ENCODE measurements at regions not wholly inside any gene's neighbourhood (a gene's known extent, or its start where the extent isn't known, plus 50 kb on each side); places are given as distances from the start of the nearest gene placed in this dataset.
"Not testable (repeated sequence)": the region's sequence is repeated elsewhere in the genome, so short reads cannot be mapped to it uniquely, and the experiment has no call there.

DNA sequence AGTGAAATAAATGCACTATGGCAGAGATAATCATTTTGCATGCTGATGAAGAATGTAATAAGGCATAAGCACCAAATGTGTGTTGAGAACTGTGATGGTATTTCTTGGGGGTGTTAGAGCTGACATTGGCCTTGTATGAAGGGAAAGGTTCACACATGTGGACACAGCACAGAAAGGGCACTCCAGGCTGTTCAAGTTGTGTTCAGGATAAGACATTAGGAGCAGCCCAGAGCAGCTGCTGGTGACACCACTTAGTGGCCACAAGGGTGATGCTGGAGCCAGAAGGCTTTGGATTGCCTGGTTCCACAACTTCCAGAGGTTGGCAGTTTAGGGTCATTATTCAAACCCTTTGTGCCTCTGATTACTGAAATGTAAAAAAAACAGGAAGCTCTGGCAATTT, 155.4 kb downstream of the GOLGA6L6 start:
- no peak overlapping the region for H3K4me3 ChIP-seq
- DNase-seq = no peak
- peaks cover 6% of the 10 kb centered on the region for H3K9me3 ChIP-seq

DNA sequence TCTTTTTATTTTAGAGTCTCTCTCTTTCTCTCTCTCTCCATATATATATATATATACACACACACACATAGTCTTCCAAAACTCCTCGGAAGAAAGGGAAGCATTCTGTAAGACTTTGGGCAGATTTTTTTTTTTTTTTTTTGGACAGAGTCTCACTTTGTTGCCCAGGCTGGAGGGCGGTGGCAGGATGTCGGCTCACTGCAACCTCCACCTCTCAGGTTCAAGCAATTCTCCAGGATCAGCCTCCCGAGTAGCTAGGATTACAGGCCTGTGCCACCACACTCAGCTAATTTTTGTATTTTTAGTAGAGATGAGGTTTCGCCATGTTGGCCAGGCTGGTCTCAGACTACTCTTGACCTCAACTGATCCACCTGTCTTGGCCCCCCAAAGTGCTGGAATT, 161.4 kb downstream of the GOLGA6L6 start:
- not testable (repeated sequence) for DNase-seq, H3K27me3 ChIP-seq, H3K4me3 ChIP-seq, H3K9me3 ChIP-seq, H3K36me3 ChIP-seq

More for the DNA sequence above, 155.4 kb downstream of the GOLGA6L6 start:
- Histone ChIP-seq H3K36me3 (no peaks in the 10 kb centered on the region), H3K27me3 (peaks cover 16% of the 10 kb centered on the region)

DNA sequence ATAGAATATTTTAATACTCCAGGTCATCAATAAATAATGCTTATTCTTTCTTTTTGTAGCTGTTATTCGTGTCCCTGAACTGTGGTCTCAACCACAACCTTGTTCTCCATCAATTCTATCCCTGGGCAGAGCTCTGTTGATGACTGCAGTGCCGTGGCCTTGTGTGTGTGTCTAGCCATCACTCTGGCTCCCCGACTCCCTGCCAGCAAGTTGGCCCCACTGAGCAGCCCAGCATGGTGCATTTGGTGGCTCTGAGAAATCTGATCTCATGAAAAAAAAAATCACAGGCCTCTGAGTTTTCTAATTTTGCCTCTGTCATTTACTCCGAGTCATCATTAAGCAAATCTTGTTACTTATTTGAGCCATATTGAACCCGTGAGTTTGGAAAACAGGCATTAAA, 164.7 kb downstream of the GOLGA6L6 start:
- no peaks in the 10 kb centered on the region for H3K9me3 ChIP-seq
- H3K36me3 ChIP-seq = no peaks in the 10 kb centered on the region
- DNase-seq = no peak
- H3K4me3 ChIP-seq = no peak overlapping the region
- no peaks in the 10 kb centered on the region for H3K27me3 ChIP-seq

DNA sequence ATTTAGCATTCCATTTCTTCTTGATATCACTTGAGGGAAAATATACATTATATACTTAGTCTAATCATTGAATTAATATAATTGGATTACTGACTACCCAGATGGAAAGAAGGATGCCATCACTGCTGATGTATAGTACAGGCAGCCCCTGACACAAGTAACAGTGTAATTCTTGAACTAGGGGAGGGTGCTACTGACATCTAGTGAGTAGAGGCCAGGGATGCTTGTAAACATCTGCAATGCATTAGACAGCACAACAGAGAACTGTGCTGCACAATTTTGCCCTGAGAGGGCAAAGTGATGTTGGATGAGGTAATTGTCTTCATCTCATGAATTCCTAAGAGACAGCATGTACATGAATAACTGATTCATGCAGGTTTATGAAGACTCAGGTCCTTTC, 169.2 kb downstream of the GOLGA6L6 start:
- H3K27me3 ChIP-seq, H3K4me3 ChIP-seq, H3K9me3 ChIP-seq, H3K36me3 ChIP-seq, DNase-seq: not testable (repeated sequence)

DNA sequence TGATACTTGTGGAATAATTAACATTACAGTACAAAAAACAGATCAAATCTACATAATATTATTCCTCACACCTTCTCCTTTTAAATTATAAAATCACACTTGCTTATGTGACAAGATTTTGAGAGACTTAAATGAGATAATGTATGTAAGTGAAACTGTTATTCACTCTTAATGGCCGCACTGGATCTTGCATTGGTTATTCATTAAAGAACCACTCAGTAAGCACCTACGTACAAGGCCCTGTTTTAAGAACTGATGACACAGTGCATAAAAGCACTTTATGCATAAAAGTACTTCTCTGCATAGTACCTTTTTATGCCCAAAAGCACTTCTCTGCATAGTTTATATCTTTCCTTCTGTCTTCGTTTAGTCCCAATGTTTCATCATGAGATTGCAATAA, 172.1 kb downstream of the GOLGA6L6 start:
- Histone ChIP-seq H3K4me3 (no peak overlapping the region), H3K9me3 (no peaks in the 10 kb centered on the region), H3K36me3 (no peaks in the 10 kb centered on the region), H3K27me3 (peaks cover 3% of the 10 kb centered on the region)
- no peak for DNase-seq

DNA sequence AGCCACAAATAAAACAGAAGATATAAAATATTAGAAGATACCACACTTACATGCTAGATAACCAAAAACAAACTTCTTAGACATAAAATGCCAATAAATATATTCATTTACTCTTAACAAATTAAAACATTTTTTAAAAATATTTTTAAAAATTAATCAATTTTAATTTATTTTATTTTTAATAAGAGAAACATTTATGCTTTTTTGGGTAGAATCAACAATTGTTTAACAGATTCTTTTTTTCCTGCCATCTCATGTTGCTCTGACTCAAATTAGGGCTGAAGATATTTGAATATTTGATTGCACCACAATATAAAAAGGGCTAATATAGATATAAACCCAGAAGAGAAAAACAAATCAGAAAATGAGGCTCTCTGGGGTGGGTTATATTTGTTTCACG, 172.6 kb downstream of the GOLGA6L6 start:
- H3K9me3 ChIP-seq = no peaks in the 10 kb centered on the region; the same call in 1 of the 2 replicates

DNA sequence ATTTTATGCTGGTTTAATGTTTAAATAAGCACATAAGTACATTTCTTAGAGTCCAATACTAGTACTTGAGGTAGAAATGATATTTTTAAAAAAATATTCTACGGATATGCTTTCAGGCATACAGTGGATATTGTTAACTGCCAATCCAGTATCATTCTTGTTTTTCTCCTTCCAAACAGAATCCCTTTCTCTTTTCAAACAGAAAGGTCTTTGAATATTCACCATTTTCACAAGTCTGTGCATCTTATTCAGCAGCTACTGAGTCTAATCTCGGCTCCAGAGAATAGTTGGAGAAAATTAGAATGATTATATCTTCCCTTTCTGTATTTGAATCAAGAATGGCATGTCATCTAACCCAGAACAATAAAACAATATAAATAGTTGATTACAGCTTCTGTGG, 174.5 kb downstream of the GOLGA6L6 start:
- Histone ChIP-seq H3K27me3 (peaks cover 5% of the 10 kb centered on the region), H3K4me3 (no peak overlapping the region), H3K9me3 (no peaks in the 10 kb centered on the region; the same call in 1 of the 2 replicates), H3K36me3 (no peaks in the 10 kb centered on the region)
- no peak for DNase-seq

More for the DNA sequence above, 172.6 kb downstream of the GOLGA6L6 start:
- H3K27me3 ChIP-seq = peaks cover 5% of the 10 kb centered on the region
- no peaks in the 10 kb centered on the region for H3K36me3 ChIP-seq
- DNase-seq = no peak
- no peak overlapping the region for H3K4me3 ChIP-seq

DNA sequence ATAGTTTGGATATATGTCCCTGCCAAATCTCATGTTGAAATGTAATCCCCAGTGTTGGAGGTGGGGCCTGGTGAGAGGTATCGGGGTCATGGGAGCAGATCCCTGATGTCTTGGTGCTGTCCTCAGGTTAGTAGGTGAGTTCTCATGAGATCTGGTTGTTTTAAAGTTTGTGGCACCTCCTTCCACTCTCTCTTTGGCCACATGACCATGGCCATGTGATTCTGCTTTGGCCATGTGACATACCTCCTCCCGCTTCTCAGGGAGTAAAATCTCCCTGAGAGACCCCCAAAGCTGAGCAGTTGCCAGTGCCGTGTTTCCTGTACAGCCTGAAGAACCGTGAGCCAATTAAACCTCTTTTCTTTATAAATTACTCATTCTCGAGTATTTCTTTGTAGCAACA, 178.0 kb downstream of the GOLGA6L6 start:
- H3K27me3 ChIP-seq, H3K9me3 ChIP-seq, DNase-seq, H3K4me3 ChIP-seq, H3K36me3 ChIP-seq: not testable (repeated sequence)

DNA sequence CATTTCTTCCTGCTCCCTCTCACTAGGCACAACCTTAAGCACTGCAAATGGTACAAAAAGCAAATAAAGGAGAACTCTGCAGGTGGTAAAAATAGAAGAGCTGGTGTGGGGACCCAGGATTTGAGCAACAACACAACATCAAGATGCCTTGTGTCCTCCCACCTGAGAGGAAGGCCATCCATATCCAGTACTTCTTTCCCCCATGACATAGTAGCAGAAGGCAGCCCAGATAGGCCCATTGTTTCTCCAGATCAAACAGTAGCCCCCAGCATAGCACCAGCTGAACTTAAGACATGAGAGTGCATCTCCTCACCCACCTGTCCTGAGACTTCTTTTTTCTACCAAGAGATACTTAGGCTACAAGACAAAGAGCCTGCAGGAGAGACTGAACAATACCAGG, 180.5 kb downstream of the GOLGA6L6 start:
- Histone ChIP-seq H3K4me3 (no peak overlapping the region), H3K36me3 (no peaks in the 10 kb centered on the region), H3K27me3 (peaks cover 5% of the 10 kb centered on the region), H3K9me3 (no peaks in the 10 kb centered on the region; the same call in 1 of the 2 replicates)
- DNase-seq = no peak

DNA sequence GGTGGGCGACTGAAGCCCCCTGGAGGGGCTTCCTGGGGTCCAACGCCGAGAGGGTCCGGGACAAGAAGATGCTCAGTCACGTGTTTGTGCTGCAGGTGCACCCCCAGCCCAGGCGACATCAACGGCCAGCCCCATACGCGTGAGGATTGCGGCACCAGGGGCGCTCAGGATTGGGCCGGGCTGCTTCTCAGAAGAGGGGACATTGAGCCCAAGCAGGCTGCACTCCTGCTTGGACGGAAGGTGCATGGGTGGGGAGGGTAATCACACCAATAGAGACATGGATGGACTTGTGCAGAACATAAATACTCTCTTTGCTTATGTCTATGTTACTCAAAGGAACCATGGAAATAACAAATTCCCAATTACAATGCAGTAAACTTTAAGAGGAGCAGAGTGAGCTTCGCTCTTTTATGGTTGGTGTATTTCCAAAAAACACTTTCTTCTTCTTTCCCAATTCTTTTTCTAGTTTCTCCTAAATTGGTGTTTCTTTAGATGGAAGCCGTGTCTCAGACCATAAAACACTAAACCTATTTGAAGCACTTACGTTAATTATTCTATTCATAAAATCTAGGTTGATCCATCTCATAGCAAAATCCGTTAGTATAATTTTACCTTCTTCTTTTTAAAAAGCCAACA, 182.7 kb downstream of the GOLGA6L6 start:
- H3K27me3 ChIP-seq = no peaks in the 10 kb centered on the region; the same call in 1 of the 2 replicates
- H3K4me3 ChIP-seq = no peak overlapping the region
- no peaks in the 10 kb centered on the region for H3K36me3 ChIP-seq
- no peaks in the 10 kb centered on the region for H3K9me3 ChIP-seq
- DNase-seq = no peak

DNA sequence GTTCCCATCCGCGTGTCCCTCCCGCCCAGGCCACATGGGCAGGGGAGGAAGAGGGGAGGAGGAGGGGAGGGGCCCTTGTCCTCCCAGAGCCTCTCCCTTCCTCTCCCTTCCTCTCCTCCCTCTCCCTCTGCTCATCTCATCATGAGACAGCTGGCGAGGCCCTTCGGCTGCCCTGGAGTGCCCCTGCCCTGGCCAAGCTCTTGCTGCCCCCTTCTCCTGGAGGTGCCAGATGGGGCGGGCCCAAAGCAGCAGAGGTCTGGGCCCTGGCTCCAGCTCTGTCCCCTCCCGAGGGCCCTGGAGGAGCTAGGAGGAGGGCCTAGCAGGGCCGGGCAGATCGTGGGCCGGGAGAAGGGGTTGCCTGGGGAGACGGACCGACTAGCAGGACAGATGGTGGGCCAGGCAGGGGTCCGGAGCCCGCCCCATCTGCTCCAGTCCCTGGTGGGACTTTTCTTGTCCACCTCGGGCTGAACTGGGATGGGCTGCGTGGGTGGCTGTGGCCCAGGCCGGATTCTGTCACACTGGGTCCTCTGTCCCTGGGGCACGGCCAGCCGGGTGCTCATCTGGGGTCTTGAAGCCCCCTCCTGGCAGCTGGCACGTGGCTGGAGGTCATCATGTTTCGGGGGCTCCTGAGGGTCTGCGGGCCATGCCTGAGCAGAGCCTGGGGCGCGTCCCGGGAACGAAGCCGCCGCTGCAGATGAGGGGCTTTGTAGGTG, 183.4 kb downstream of the GOLGA6L6 start:
- Histone ChIP-seq H3K9me3 (no peaks in the 10 kb centered on the region), H3K36me3 (no peaks in the 10 kb centered on the region), H3K4me3 (no peak overlapping the region), H3K27me3 (no peaks in the 10 kb centered on the region; the same call in 1 of the 2 replicates)
- DNase-seq = no peak

DNA sequence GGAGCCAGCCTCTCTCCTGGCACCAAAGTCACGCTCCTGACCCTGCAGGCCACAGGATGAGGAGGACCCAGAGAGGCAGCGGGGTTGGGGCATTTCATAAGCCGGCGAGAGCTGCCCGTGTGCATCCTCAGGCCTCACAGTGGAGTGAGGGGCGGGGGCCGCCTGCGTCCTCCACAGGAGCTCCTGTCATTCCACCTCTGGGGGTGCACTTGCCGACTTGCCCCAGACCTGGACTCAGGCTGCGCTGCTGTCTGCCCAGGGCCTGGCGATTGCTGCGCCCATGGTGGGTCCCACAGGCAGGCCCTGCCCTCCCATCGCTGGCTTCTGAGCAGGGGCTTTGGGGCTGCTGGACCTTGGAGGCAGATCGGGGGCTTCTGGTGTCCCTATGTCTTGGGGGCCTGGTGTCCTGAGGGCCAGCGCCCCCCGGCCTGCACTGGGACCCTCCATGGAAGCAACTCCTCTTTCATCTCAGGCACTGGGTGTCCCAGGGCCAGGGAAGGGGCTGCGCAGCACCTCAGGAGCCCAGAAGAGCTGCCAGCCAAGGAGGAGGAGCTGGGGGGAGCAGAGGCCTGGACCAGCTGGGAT, 184.0 kb downstream of the GOLGA6L6 start:
- no peaks in the 10 kb centered on the region; the same call in 1 of the 2 replicates for H3K27me3 ChIP-seq
- no peak for DNase-seq
- no peaks in the 10 kb centered on the region for H3K9me3 ChIP-seq
- H3K4me3 ChIP-seq = no peak overlapping the region
- H3K36me3 ChIP-seq = no peaks in the 10 kb centered on the region

DNA sequence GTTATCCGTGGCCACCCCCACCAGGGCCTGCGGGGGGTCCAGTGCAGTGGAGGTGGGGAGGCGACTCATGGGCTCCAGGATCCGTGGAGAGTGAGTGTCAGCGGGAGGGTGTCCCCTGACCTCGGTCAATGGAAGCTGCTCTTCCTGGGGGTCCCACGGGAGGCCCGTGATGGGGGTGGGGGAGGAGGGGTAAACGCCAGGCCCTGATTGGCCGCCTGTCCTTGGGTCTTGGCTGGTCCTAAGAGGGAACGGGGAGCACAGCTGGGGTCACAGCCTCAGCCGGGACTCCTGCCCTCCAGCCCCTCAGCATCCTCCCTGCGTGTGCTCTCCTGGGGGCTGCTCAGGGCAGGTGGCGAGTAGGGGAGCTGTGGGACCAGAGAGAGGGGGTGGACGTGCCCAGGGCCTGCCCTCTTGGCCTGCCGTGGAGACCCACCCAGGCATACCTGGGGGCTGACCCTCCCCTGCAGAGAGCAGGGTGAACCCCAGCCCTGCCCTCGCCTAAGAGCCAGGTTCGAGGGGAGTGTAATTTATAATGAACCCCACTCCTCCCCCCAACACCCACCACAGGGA, 184.6 kb downstream of the GOLGA6L6 start:
- Histone ChIP-seq H3K36me3 (no peaks in the 10 kb centered on the region), H3K27me3 (no peaks in the 10 kb centered on the region; the same call in 1 of the 2 replicates), H3K4me3 (no peak overlapping the region), H3K9me3 (no peaks in the 10 kb centered on the region)
- DNase-seq = no peak

DNA sequence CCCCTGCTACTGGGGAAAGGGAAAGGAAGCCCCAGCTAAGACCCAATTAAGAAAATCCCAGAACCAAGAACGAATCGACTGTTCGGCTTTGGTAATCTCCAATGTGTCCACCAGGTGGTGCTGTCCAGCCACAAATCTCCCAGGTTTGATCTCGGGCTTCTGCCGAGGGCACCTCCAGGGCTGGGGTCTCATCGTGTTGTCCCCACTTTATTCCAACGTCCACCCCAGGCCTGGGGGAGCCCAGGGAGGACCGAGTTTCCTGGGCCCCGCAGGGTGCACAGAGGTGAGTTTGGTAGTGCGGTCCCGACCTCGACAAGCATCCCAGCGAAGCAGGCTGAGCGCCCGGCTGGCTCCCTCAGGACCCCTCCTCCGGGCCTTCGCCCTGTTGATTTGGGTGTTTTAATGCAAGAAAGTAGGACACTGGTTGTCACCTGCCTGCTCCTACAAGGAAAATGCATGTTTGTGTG, 185.1 kb downstream of the GOLGA6L6 start:
- Histone ChIP-seq H3K36me3 (no peaks in the 10 kb centered on the region), H3K4me3 (no peak overlapping the region), H3K27me3 (no peaks in the 10 kb centered on the region; the same call in 1 of the 2 replicates), H3K9me3 (no peaks in the 10 kb centered on the region)
- peak; percentile 48 for DNase-seq

DNA sequence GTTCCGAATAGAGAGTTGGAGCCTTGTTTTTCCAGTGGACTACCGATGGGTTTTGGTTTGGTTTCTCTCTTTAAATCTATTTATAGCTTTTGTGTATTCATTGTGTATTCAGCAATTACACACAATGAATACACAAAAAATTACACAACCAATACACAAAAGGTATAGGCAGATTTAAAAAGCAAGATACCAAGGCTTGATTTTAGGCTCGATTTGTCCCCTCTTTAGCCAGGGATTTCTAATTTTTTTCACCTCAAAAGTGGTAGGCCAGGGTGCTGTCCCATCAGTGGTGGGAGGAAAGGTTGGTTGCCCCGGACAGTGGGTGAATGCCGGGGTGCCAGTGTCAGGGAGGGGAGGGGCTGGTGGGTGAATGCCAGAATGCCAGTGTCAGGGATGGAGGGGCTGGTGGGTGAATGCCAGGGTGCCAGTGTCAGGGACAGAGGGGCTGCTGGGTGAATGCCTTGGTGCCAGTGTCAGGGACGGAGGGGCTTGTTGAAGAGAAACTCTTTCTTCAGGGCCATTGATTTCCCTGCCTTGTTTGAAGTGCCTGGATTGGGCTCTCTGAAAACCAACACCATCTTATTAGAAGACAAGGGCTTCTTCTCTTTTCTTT, 186.2 kb downstream of the GOLGA6L6 start:
- Histone ChIP-seq H3K4me3 (no peak overlapping the region), H3K9me3 (no peaks in the 10 kb centered on the region)

DNA sequence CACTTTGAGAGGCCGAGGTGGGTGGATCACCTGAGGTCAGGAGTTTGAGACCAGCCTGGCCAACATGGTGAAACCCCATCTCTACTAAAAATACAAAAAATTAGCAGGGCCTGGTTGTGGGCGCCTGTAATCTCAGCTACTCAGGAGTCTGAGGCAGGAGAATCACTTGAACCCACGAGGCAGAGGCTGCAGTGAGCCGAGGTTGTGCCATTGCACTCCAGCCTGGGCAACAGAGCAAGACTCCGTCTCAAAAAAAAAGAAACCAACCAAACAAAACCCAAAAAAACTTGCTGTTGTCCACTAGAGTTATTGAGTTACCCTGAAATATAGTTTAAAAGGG, 186.7 kb downstream of the GOLGA6L6 start:
- not testable (repeated sequence) for DNase-seq, H3K4me3 ChIP-seq, H3K9me3 ChIP-seq, H3K27me3 ChIP-seq, H3K36me3 ChIP-seq

More for the DNA sequence above, 186.2 kb downstream of the GOLGA6L6 start:
- Histone ChIP-seq H3K36me3 (no peaks in the 10 kb centered on the region), H3K27me3 (no peaks in the 10 kb centered on the region; the same call in 1 of the 2 replicates)
- DNase-seq = no peak
